Umbilical cord (tissue), 1 donor: ENCODE measurements at regions not wholly inside any gene's neighbourhood (a gene's known extent, or its start where the extent isn't known, plus 50 kb on each side); places are given as distances from the start of the nearest gene placed in this dataset.
"Not testable (repeated sequence)": the region's sequence is repeated elsewhere in the genome, so short reads cannot be mapped to it uniquely, and the experiment has no call there.

Experiments
- DNase-seq: peaks from one replicate; pipeline ENCODE4 v3.0.0-alpha.2; 2015; ENCODE audit warnings: low spot score

DNA sequence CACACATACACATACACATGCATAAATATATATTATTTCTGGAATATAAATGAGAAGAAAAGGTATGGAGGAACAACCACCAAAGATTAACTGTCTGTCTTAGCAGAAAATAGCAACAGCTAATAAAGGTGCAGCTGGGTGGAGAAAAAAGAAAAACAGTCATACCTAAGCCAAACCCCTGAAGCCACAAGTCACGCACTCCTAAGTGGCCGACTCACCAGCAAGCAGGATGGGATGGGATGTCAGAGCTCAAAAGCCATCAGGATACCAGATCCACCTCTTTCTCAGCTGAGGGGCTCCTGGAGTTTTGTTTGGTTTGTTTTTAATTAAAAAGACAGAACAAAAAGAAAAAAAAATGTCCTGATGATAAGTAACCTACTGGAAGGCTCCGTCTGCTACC is 64.7 kb upstream of the HIVEP3 start:
- no peak for DNase-seq

DNA sequence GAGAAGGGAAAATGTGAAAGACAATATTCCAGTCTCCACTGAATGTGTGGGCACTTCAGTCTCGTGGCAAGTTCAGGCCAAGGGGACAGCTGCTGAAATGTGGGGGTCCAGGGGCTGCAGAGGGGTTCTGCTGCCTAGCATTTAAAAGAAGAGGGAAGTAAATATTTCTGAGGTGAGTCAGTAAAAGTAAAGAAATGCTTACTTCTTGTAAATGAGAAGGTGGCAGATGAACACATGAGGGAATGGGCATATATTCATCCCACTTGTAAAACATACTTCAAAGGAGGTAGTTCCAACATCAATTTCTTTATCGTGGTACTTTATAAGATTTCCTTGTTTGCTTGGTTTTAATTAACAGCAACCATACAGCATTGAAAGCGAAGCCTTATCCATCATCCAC is 63.1 kb upstream of the HIVEP3 start:
- DNase-seq = no peak

DNA sequence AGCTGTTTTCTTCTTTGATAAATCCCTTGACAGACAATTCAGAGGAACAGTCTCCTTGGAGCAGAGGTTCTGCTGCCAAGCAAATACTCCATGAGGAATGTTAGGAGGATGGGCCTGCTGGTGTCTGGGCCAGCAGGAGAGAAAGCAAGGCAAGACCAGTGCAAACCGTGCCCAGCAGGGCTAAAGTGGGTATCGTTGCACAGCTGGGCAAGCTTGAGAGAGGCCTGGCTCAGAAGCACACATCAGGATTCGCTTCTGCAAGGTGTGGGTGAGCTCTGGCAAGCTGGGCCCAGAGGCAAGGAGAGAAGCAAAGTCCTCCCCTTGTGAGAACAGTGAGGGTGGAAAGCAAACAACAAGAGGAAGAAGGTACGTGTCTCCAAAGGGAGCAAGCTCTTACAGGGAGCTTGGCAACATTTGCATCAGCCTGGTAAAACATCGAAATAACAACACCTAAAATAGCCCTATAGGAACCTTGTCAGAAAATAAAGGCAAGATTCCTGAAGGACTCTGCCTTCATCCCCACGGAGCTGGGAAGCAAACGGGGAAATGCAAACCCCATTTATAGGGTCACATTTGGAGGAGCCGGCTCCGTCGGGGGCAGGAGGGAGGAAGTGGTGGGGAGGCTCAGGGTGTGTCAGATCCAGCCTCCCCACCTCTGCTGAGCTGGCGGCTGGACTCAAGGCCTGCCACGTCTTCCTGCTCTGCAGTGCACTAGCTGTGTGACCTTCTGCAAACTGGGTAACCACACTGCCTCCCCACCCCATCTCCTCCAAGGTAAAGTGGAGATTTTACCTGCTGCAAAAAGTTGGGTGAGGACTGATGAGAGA is 62.3 kb upstream of the HIVEP3 start:
- no peak for DNase-seq

DNA sequence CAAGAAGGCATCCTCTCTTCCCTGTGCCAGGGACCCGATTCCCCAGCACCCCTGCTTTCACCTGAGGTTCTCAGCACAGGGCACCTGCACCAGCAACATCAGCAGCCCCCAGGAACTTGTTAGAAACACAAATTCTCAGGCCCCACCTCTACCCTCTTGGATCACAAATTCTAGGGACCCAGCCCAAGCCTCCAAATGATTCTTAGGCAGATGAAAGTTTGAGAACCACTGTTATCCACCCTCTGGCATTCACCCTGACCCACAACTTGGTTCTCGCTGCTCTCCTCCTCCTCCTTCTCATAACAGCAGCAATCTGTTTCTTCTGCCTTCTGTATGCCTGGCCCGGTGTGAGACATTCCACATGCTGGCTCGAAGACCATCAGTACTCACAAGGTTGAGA is 60.3 kb upstream of the HIVEP3 start:
- no peak for DNase-seq

DNA sequence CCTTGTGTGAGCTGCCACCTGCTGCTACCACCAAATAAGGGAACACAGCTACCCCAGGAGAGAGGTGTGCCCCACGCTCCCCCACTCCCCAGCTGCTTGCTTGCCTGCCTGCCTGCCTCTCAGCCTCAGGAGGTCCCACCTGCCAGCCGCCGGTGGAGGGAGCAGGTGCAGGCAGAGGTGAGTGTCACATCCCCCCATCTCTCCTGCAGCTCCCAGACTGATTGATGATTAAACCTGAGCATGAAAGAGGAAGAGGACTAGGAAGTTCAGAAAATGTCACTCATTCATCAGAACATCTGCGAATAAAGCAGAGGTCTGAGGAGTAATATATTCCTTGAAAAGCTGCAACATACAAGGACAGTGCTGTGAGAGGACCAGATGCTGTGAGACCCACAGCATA is 58.6 kb upstream of the HIVEP3 start:
- no peak for DNase-seq

DNA sequence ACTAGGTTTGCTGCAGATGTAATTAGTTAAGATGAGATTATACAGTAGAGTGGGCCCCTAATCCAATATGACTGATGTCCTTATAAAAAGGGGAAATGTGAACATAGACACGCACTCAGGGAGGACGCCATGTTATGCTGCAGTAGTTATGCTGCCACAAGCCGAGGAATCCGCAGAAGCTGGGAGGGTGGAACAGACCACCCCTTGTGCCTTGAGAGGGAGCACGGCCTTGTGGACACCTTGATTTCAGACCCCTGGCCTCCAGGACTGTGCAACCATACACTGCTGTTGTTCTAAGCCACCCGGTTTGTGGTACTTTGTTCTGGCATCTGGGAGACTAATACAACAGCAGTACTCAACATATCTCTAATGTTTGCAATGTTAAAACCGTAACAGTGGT is 57.9 kb upstream of the HIVEP3 start:
- DNase-seq = no peak

DNA sequence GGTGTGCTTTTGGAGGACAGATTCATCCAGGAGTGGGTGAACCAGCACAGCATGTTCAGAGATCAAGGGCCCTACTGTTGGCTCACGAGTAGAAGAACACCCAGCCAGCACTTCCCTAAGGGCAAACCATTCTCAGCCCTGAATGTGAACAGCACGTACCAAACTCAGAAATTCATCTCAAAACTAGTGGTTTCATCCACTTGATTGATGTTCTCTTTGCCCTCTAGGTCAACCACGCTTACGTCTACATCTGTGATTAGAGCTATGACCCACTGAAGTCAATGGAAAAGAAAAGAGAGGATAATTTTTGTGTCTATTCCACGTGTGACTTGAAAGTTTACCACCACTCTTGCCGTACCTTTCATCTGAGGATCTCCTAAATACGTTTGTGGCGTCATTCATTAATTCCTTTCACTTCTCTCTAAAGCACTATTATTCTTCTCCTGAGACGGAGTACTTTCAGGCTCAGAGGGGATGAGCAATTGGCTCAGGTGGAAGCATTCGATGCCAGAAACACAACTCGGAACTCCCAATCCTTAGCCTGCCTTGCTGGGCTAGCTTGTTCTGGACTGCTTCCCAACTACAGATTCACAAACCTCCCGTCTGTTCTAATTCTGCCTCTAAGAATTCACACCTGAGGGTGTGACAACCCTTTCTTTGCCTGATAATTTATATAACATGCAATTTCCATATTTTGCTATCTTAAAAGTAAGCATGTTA is 57.3 kb upstream of the HIVEP3 start:
- DNase-seq = no peak

DNA sequence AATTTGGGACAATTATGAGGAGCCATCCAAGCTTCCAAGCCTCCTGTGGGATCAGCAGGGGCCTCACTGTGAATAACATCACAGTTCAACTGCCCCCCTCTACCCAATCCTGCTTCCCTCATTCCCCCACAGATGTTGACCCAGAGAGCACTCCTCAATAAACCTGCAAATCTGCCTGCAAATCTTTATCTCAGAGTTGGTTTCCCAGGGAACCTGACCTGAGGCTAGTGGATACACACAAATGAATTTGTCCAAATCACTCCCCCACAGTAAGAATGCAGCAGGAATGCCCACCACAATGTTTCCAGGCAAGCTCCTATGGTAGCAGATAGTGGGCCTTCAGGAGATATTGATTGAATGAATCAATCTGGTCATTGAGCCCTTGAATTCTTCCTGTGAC is 56.4 kb upstream of the HIVEP3 start:
- DNase-seq = no peak

DNA sequence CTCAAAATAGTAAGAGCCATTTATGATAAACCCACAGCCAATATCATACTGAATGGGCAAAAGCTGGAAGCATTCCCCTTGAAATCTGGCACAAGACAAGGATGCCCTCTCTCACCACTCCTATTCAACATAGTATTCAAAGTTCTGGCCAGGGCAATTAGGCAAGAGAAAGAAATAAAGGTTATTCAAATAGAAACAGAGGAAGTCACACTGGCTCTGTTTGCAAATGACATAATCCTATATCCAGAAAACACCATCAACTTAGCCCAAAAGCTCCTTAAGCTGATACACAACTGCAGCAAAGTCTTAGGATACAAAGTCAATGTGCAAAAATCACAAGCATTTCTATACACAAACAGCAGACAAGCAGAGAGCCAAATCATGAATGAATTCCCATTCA is 49.8 kb upstream of the HIVEP3 start:
- not testable (repeated sequence) for DNase-seq
